Memory B cell (primary cell): ENCODE measurements at regions not wholly inside any gene's neighbourhood (a gene's known extent, or its start where the extent isn't known, plus 50 kb on each side); places are given as distances from the start of the nearest gene placed in this dataset.
"Not testable (repeated sequence)": the region's sequence is repeated elsewhere in the genome, so short reads cannot be mapped to it uniquely, and the experiment has no call there.

Source experiments
- ATAC-seq: fragments of 150-1000 bp; cut with Tn5 transposase; 2 replicates; pipeline ENCODE4 v1.10.0; 2021; ENCODE audit warnings: low read depth, mild to moderate bottlenecking, moderate library complexity
- DNase-seq, 2 donors: peaks; one replicate each; pipeline ENCODE4 v3.0.0; 2022; ENCODE audit warnings: low spot score in 2 of 2
- H3K27ac Mint-ChIP-seq: one replicate; pipeline ENCODE4 v1.8.0; 2022; ENCODE audit warnings: mild to moderate bottlenecking, moderate library complexity, mixed read lengths
- H3K27me3 Mint-ChIP-seq: one replicate; pipeline ENCODE4 v1.8.0; 2022; ENCODE audit warnings: mixed read lengths
- H3K36me3 Mint-ChIP-seq: one replicate; pipeline ENCODE4 v1.8.0; 2022; ENCODE audit warnings: mild to moderate bottlenecking, mixed read lengths
- H3K4me1 Mint-ChIP-seq: one replicate; pipeline ENCODE4 v1.8.0; 2022; ENCODE audit warnings: mixed read lengths
- H3K4me3 Mint-ChIP-seq: one replicate; pipeline ENCODE4 v1.8.0; 2022; ENCODE audit warnings: mild to moderate bottlenecking, moderate library complexity, mixed read lengths
- H3K9me3 Mint-ChIP-seq: one replicate; pipeline ENCODE4 v1.8.0; 2022; ENCODE audit warnings: mixed read lengths

DNA sequence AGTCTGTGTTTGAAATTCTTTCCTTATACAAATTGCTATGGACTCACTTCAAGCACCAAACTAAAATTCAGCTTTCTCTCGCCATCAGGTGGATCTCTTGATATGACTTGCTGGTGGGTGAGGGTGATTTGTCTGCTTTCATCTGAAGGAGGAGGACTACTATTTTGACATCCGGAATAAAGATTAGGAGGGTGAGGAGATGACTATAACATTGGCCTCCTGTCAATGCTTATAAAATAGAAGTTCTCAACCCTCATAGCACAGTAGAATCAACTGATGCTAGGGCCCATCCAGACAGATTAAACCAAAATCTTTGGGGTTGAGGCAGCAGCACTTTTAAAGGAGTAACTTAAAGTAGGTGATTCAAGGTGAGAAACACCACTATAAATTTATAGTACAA, 120.4 kb upstream of the DNAJC10 start:
- H3K9me3 Mint-ChIP-seq = no peaks in the 10 kb centered on the region
- H3K27me3 Mint-ChIP-seq = peaks cover 12% of the 10 kb centered on the region
- no peak for ATAC-seq
- no peak overlapping the region for H3K27ac Mint-ChIP-seq
- no peaks in the 10 kb centered on the region for H3K4me1 Mint-ChIP-seq
- no peak for DNase-seq
- H3K4me3 Mint-ChIP-seq = no peak overlapping the region
- no peaks in the 10 kb centered on the region for H3K36me3 Mint-ChIP-seq

DNA sequence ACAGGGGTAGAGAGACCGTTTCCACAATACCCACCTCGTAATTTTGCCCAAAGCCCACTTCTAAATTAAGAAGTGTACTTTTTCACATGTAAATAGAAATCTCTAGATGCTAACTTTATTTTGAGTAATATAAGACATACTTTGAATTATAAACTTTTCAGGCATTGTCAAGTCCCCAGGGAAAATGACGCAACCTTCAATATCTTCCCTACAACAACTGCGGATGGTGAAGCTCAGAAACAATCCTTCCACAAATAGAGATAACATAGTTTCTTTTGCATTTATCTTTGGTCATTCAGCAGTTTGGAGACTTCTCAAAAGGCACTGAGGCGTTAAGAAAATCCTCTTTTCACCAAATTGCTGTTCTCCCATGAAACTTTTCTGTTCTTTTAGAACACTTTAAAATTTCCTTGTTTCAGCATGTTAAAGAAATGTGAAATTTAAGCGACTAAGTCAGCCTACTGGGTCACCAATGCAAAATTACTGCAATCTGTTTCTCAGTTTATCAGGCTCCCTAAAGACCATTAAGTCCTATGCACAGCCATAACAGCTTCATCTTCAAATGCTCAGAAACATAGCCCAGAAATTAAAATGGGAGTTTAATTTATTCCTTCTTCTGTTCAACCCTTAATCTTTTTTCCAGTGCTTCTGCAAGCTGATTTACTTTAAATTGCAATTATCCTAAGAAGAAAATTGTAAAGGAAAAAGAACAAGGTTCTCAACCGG, 118.3 kb upstream of the DNAJC10 start:
- no peaks in the 10 kb centered on the region for H3K36me3 Mint-ChIP-seq
- no peak overlapping the region for H3K27ac Mint-ChIP-seq
- H3K9me3 Mint-ChIP-seq = no peaks in the 10 kb centered on the region
- H3K4me1 Mint-ChIP-seq = no peaks in the 10 kb centered on the region
- H3K27me3 Mint-ChIP-seq = peaks cover 13% of the 10 kb centered on the region
- ATAC-seq (no peak), DNase-seq (no peak)
- no peak overlapping the region for H3K4me3 Mint-ChIP-seq

DNA sequence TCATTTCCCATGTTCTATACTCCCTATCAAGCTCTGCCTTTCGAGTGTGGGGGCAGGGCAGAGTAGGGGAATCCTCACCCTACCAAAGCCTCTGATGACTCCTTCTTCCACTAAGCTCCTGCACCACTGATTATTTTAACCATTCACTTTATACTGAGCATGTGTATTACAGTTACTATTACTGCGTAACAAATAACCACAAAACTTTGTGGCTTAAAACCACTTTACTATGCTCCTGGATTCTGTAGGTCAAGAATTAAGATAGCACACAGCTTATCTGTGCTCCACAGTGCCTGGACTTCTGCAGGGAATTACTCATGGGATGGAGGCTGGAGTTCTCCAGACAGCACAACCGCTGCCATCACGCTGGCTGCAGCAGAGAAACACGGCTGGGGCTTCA, 117.4 kb upstream of the DNAJC10 start:
- Mint-ChIP-seq H3K4me3 (no peak overlapping the region), H3K27ac (no peak overlapping the region), H3K27me3 (peaks cover 13% of the 10 kb centered on the region), H3K9me3 (no peaks in the 10 kb centered on the region), H3K4me1 (no peaks in the 10 kb centered on the region), H3K36me3 (no peaks in the 10 kb centered on the region)
- no peak for ATAC-seq
- no peak for DNase-seq

DNA sequence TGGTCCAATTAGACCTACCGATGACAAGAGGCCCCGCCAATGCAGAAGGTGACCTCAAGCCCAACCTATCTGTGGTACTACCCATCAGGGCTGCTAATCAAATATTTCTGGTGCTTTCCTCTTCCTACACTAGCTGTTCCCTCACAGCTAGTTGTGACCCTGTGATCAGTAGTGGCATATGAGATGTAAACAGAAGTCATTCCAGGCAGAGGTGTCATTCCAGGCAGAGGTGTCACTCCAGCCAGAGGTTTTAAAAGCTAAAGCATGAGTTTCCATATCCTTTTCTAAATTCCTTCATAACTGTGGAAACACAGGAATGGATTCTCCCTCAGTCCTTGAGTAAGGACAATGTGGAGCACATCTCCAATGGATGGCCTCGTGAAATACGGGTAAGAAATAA, 110.9 kb upstream of the DNAJC10 start:
- no peak overlapping the region for H3K27ac Mint-ChIP-seq
- ATAC-seq = no peak

DNA sequence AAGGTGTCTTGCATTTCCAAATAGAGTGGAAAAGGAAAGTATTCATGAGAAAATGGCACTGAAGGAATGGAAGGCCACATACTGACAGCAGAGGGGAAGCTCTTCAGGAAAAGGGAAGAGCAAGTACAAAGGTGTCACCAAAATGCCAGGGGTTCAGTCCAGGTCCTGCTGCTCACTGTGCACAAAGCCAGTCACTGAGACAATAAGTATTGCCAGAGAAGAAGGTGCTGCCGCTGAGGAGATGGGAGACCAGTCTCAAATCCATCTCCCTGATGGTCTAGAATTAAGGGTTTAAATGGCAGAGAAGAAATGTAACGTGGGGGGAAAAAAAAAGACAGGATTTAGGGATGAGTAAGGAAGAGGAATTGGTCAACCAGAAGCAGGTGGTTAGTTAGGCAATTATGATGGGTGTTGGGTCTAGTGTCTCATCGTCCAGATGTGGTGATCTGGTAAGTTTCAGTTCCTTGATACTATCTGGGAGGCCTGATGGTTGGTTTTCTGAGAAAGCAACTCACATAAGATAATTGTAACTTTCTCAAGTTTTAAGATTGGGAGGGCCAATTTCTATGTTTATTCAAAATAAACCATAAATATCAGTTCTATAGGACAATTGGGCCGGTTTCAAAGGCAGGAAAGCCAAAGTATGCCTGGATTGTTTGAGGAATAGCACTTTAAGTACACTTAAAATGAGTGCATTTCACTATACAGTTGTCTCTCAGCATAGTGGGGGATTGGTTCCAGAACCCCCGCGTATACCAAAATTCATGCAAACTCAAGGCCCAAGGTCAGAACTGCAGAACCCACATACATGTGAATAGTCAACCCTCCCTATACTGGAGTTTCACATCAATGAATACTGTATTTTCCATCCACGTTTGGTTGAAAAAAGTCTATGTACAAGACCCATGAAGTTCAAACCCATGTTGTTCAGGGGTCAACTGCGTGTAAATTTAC, 109.1 kb upstream of the DNAJC10 start:
- Mint-ChIP-seq H3K9me3 (no peaks in the 10 kb centered on the region), H3K36me3 (no peaks in the 10 kb centered on the region), H3K27me3 (no peaks in the 10 kb centered on the region), H3K4me1 (peaks cover 5% of the 10 kb centered on the region), H3K4me3 (no peak overlapping the region), H3K27ac (no peak overlapping the region)
- ATAC-seq (no peak), DNase-seq (no peak)

More for the DNA sequence above, 110.9 kb upstream of the DNAJC10 start:
- Mint-ChIP-seq H3K36me3 (no peaks in the 10 kb centered on the region), H3K4me1 (peaks cover 5% of the 10 kb centered on the region), H3K4me3 (no peak overlapping the region), H3K9me3 (no peaks in the 10 kb centered on the region), H3K27me3 (peaks cover 2% of the 10 kb centered on the region)
- DNase-seq = no peak

DNA sequence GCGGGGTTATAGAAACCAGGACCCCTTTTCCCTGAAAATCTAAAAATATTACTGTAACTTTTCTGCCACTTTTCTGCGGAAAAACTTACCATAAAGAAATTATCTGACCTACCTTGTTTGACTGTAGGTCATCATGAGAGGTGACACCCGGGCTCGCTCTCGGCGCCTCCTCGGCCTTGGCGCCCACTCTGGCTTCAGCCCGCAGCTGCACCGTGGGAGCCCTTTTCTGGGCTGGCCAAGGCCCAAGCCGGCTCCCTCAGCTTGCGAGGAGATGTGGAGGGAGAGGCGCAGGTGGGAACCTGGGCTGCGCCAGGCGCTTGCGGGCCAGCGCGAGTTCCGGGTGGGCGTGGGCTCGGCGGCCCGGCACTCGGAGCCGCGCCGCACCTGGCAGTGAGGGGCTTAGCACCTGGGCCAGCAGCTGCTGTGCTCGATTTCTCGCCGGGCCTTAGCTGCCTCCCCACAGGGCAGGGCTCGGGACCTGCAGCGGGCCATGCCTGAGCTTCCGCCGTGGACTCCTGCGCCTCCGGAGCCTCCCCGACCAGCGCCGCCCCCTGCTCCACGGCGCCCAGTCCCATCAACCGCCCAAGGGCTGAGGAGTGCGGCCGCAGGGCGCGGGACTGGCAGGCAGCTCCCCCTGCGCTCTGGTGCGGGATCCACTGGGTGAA, 107.7 kb upstream of the DNAJC10 start:
- DNase-seq (no peak), ATAC-seq (no peak)
- no peak overlapping the region for H3K27ac Mint-ChIP-seq
- H3K27me3 Mint-ChIP-seq = no peaks in the 10 kb centered on the region
- H3K36me3 Mint-ChIP-seq = no peaks in the 10 kb centered on the region
- H3K9me3 Mint-ChIP-seq = no peaks in the 10 kb centered on the region
- no peak overlapping the region for H3K4me3 Mint-ChIP-seq
- H3K4me1 Mint-ChIP-seq = peaks cover 5% of the 10 kb centered on the region

DNA sequence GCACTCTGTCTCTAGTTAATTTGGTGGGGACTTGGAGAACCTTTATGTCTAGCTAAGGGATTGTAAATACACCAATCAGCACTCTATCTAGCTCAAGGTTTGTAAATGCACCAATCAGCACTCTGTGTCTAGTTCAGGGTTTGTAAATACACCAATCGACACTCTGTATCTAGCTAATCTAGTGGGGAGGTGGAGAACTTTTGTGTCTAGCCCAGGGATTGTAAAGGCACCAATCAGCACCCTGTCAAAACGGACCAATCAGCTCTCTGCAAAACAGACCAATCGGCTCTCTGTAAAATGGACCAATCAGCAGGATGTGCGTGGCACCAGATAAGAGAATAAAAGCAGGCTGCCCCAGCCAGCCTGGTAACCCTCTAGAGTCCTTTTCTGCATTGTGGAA, 107.1 kb upstream of the DNAJC10 start:
- H3K9me3 Mint-ChIP-seq, H3K36me3 Mint-ChIP-seq, DNase-seq, H3K4me3 Mint-ChIP-seq, H3K4me1 Mint-ChIP-seq, H3K27me3 Mint-ChIP-seq, ATAC-seq, H3K27ac Mint-ChIP-seq: not testable (repeated sequence)

DNA sequence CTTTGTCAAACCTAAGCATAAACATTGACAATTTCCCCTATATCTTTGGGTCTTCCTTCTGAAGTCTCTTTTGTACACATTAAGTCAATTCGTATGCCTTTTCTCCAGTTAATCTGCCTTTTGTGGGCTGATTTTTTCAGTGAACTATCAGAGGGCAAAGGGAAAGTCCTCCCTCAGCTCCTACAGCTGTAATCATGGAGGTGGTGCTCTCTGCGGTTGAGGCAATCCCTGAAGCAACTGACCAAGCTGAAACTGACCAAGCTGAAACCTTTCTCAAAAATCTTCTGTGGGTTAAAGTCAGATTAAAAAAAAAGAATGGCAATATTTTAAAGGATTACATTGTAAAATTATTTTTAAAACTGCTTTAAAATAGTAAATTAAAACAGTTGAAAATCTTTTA, 105.8 kb upstream of the DNAJC10 start:
- Mint-ChIP-seq H3K27ac (no peak overlapping the region), H3K4me3 (no peak overlapping the region), H3K9me3 (no peaks in the 10 kb centered on the region), H3K36me3 (no peaks in the 10 kb centered on the region), H3K4me1 (peaks cover 5% of the 10 kb centered on the region), H3K27me3 (no peaks in the 10 kb centered on the region)
- ATAC-seq (no peak), DNase-seq (no peak)

DNA sequence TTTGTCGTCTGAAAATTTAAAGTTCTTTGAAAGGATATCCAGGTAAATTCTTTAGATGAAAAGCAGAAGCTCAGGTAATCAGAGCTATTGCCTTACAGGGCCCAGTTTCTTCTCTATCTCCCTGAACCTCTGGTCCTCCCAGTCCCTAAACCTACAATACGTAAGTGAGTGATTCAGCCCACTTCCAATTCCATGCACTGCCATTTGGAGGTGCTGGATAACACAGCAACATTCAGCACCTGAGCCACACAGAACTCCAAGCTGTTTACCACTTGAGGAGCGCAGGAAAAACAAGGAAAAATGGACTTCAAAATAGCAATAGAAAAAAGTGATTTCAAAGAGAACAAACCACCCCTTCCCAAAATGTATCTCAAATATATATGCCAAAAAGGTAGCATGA, 105.0 kb upstream of the DNAJC10 start:
- no peak overlapping the region for H3K27ac Mint-ChIP-seq
- ATAC-seq = no peak
- no peak for DNase-seq
- no peak overlapping the region for H3K4me3 Mint-ChIP-seq
- no peaks in the 10 kb centered on the region for H3K36me3 Mint-ChIP-seq
- H3K9me3 Mint-ChIP-seq = no peaks in the 10 kb centered on the region
- H3K4me1 Mint-ChIP-seq = peaks cover 5% of the 10 kb centered on the region
- H3K27me3 Mint-ChIP-seq = no peaks in the 10 kb centered on the region

DNA sequence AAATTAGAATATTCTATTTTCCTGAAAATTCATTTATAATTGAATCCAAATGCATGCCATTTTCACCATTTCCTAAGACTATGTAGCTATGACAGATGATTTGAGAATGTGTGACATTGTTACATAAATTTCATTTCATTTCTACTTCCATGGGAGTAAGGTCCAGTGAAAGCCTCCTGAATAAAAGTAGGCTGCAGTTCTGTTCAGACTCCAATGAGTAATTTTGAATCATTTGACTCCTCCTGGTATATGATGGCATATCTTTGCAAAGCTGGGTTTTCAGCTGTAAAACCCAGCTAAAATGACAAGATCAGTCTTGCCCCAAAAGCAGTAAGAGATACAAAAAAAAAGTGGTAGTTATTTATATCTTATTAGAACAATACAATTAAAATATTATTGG, 101.0 kb upstream of the DNAJC10 start:
- Mint-ChIP-seq H3K4me3 (no peak overlapping the region), H3K27me3 (peaks cover 3% of the 10 kb centered on the region), H3K27ac (no peak overlapping the region), H3K4me1 (no peaks in the 10 kb centered on the region), H3K36me3 (no peaks in the 10 kb centered on the region), H3K9me3 (no peaks in the 10 kb centered on the region)
- DNase-seq = no peak
- ATAC-seq = no peak

DNA sequence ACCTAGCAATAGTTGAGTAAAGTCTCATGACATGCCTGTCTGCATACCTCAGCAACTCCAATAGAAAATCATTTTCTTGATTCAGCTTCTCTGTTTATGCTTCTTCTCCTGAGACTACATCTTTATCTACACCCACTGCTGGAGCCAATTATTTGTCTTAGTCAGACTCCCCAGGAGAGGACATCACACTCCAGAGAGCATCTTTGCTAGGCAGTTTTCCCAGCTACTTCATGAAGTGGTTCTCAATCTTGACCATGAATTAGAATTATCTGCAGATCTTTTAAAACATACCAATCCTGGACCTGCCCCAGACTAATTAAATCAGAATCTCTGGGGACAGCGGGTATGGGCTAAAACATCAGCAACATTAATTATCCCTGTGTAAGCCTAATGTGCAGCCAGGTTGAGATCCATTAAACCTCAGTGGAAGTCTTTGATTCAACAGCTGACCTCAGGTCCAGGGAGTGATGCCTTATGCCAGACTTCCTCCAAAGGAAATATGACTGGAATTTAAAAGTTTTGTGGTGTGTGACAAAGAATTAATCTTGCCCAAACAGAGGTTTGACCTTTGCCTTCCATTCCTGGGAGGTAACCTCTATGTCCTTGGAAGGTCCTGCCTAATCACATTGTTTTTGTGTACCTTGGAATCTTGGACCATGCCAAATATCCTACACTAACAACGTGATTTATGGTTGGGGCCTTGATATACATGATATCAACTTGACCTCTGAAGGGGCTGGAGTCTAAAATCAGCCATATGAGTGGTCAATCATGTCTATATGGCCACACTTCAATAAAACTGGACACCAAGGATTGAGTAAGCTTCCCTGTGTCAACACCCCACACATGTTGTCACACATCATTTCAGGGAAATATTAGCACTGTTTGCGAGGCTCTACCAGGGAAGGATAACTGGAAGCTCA, 99.3 kb upstream of the DNAJC10 start:
- H3K27ac Mint-ChIP-seq = no peak overlapping the region
- ATAC-seq (no peak), DNase-seq (no peak)
- peaks cover 3% of the 10 kb centered on the region for H3K27me3 Mint-ChIP-seq
- no peaks in the 10 kb centered on the region for H3K4me1 Mint-ChIP-seq
- H3K36me3 Mint-ChIP-seq = no peaks in the 10 kb centered on the region
- no peaks in the 10 kb centered on the region for H3K9me3 Mint-ChIP-seq
- no peak overlapping the region for H3K4me3 Mint-ChIP-seq

DNA sequence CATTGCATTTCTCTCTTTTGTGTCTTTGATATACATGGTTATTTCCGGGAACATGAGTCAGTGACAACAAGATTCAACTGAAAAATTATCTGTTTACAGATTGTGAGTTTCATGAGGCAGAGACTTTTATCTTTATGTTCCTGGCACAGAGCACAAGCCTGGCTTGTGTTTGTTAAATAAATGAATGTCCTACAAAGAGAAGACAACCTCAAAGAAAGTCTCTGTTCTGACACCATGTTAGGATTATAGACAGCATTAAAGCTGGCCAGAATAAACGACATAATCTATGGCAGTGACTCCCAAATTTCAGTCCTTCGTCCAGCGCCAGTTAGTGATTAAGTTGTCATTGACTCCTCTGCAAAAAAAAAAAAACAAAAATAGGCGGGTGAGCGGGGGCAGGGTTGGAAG, 97.4 kb upstream of the DNAJC10 start:
- no peaks in the 10 kb centered on the region for H3K36me3 Mint-ChIP-seq
- no peak overlapping the region for H3K27ac Mint-ChIP-seq
- DNase-seq (no peak), ATAC-seq (no peak)
- H3K4me3 Mint-ChIP-seq = no peak overlapping the region
- no peaks in the 10 kb centered on the region for H3K4me1 Mint-ChIP-seq
- no peaks in the 10 kb centered on the region for H3K9me3 Mint-ChIP-seq
- H3K27me3 Mint-ChIP-seq = peaks cover 7% of the 10 kb centered on the region

DNA sequence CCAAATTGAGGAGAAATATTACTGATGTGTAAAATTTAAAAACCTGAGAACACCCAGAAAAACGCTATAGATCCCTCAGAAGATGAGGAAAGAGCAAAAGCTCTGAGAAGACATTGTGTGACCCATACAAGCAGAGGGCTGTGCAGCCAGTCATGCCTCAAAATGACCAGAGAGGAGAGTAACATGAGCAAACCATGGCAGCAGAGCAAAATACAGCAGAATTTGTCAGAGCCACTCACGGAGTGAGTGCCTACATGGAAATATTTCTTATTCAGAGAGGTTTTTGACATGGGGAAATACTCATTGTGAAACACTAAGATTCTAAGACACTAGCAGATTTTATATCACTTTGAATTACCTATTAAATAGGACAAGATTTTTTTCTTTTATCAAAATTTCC, 96.8 kb upstream of the DNAJC10 start:
- Mint-ChIP-seq H3K4me1 (no peaks in the 10 kb centered on the region), H3K36me3 (no peaks in the 10 kb centered on the region), H3K27me3 (peaks cover 7% of the 10 kb centered on the region), H3K9me3 (no peaks in the 10 kb centered on the region), H3K27ac (no peak overlapping the region), H3K4me3 (no peak overlapping the region)
- DNase-seq = no peak
- no peak for ATAC-seq
